ENCODE measurements at regions not wholly inside any gene's neighbourhood (a gene's known extent, or its start where the extent isn't known, plus 50 kb on each side); places are given as distances from the start of the nearest gene placed in this dataset.
A peak's percentile ranks its signal among the peaks of the same experiment; 100 is the strongest.

- TF ChIP-seq EP300 (IDR thresholded peaks at IDR 0.05) = no peak
- TF ChIP-seq, protein P1, sequence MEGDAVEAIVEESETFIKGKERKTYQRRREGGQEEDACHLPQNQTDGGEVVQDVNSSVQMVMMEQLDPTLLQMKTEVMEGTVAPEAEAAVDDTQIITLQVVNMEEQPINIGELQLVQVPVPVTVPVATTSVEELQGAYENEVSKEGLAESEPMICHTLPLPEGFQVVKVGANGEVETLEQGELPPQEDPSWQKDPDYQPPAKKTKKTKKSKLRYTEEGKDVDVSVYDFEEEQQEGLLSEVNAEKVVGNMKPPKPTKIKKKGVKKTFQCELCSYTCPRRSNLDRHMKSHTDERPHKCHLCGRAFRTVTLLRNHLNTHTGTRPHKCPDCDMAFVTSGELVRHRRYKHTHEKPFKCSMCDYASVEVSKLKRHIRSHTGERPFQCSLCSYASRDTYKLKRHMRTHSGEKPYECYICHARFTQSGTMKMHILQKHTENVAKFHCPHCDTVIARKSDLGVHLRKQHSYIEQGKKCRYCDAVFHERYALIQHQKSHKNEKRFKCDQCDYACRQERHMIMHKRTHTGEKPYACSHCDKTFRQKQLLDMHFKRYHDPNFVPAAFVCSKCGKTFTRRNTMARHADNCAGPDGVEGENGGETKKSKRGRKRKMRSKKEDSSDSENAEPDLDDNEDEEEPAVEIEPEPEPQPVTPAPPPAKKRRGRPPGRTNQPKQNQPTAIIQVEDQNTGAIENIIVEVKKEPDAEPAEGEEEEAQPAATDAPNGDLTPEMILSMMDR (IDR thresholded peaks at IDR 0.05) = peak in 1 of 3 experiments; percentile 6
Measured at GRCh38 chr17:77476931-77477805, 336.4 kb downstream of the SEC14L1 start.
